H1 (cell line): ENCODE measurements at regions not wholly inside any gene's neighbourhood (a gene's known extent, or its start where the extent isn't known, plus 50 kb on each side); places are given as distances from the start of the nearest gene placed in this dataset.

Experiments used
- CBX5 ChIP-seq: fragments of 300-800, 300-1000 bp; sonication (generic); IDR thresholded peaks from 2 replicates; pipeline ENCODE4 v1.7.1; 2016; ENCODE audit warnings: antibody characterized with exemption, low read length, low read depth
- HDAC6 ChIP-seq: IDR thresholded peaks from one replicate; pipeline ENCODE4 v1.7.1; 2012; ENCODE audit warnings: low read depth, mild to moderate bottlenecking, inconsistent platforms, low read length, moderate library complexity
- NRF1 ChIP-seq: IDR thresholded peaks from 2 replicates; pipeline ENCODE4 v1.6.1; 2011; ENCODE audit warnings: mild to moderate bottlenecking, low read depth, low read length, improper control_type of control experiment
- RNF2 ChIP-seq: fragments of 200-900, 300-1000 bp; sonication (generic); IDR thresholded peaks from 2 replicates; pipeline ENCODE4 v1.7.1; 2016; ENCODE audit warnings: borderline replicate concordance, low read depth, mild to moderate bottlenecking, antibody characterized with exemption, low read length; ENCODE audit not compliant: poor library complexity, severe bottlenecking; ENCODE audit errors: missing control alignments
- SRF ChIP-seq: IDR thresholded peaks from 2 replicates; pipeline ENCODE4 v1.6.1; 2011; ENCODE audit warnings: mild to moderate bottlenecking, low read depth, low read length, moderate library complexity
- TF ChIP-seq, protein P1 (sequence below): IDR thresholded peaks from 2 replicates; pipeline ENCODE4 v1.6.1; 2012; ENCODE audit warnings: inconsistent platforms

- TF ChIP-seq RNF2 (no peak), CBX5 (no peak), NRF1 (no peak), HDAC6 (no peak), SRF (no peak)
- TF ChIP-seq, protein P1, sequence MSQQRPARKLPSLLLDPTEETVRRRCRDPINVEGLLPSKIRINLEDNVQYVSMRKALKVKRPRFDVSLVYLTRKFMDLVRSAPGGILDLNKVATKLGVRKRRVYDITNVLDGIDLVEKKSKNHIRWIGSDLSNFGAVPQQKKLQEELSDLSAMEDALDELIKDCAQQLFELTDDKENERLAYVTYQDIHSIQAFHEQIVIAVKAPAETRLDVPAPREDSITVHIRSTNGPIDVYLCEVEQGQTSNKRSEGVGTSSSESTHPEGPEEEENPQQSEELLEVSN = no peak
Observed at GRCh38 chr12:91922674-91923073, 223.0 kb downstream of the BTG1 start (continued).
